GM21515 (cell line): ENCODE measurements at regions not wholly inside any gene's neighbourhood (a gene's known extent, or its start where the extent isn't known, plus 50 kb on each side); places are given as distances from the start of the nearest gene placed in this dataset.

Experiments used
- ATAC-seq: cut with Tn5 transposase; IDR thresholded peaks from one replicate; pipeline ENCODE4 v1.9.1; 2021; ENCODE audit not compliant: unreplicated experiment

- no peak for ATAC-seq
Observed at GRCh38 chr7:22589641-22590201, 89.7 kb upstream of the STEAP1B start.

GRCh38 chr7:22588351-22588750, 88.4 kb upstream of the STEAP1B start:
- ATAC-seq: no peak

GRCh38 chr7:22587322-22587721, 87.3 kb upstream of the STEAP1B start:
- no peak for ATAC-seq

GRCh38 chr7:22586786-22587140, 86.8 kb upstream of the STEAP1B start:
- ATAC-seq: no peak

GRCh38 chr7:22586101-22586785, 86.3 kb upstream of the STEAP1B start:
- ATAC-seq: no peak

- peak; percentile 72 for ATAC-seq
Observed at GRCh38 chr7:22584179-22584578, 84.2 kb upstream of the STEAP1B start.

GRCh38 chr7:22582863-22583622, 83.1 kb upstream of the STEAP1B start:
- ATAC-seq: no peak

- ATAC-seq: no peak
Observed at GRCh38 chr7:22581099-22581498, 81.1 kb upstream of the STEAP1B start.

- ATAC-seq: no peak
Observed at GRCh38 chr7:22579961-22580360, 80.0 kb upstream of the STEAP1B start.

- no peak for ATAC-seq
Observed at GRCh38 chr7:22578007-22578733, 78.2 kb upstream of the STEAP1B start.

GRCh38 chr7:22577470-22578001, 77.5 kb upstream of the STEAP1B start:
- no peak for ATAC-seq

GRCh38 chr7:22576612-22577469, 76.9 kb upstream of the STEAP1B start:
- no peak for ATAC-seq

- ATAC-seq: no peak
Observed at GRCh38 chr7:22574754-22575520, 74.9 kb upstream of the STEAP1B start.

- ATAC-seq: no peak
Observed at GRCh38 chr7:22572937-22573336, 72.9 kb upstream of the STEAP1B start.

- ATAC-seq: no peak
Observed at GRCh38 chr7:22572292-22572691, 72.3 kb upstream of the STEAP1B start.

- no peak for ATAC-seq
Observed at GRCh38 chr7:22571766-22572165, 71.8 kb upstream of the STEAP1B start.

- ATAC-seq: no peak
Observed at GRCh38 chr7:22569586-22570321, 69.8 kb upstream of the STEAP1B start.

- no peak for ATAC-seq
Observed at GRCh38 chr7:22566592-22566991, 66.6 kb upstream of the STEAP1B start.

- ATAC-seq: no peak
Observed at GRCh38 chr7:22566176-22566575, 66.2 kb upstream of the STEAP1B start.
